ENCODE measurements at regions not wholly inside any gene's neighbourhood (a gene's known extent, or its start where the extent isn't known, plus 50 kb on each side); places are given as distances from the start of the nearest gene placed in this dataset.

DNA sequence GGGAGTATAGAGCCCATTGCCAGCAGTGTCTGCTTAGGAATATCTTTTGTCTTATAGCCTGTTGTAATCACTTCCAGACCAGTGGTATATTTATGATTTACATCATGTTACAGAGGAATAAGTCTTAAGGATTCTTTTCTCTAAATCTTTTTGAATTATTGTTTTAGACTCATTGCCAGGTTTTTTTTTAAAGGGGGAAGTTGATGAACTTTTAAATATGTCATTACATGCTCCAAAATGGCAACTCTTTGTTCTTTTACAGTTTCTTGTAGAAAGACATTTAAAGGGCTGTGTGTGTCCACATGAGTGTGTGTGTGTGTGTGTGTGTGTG, 59.4 kb upstream of the NFIB start (continued):
- TF ChIP-seq, protein P1, sequence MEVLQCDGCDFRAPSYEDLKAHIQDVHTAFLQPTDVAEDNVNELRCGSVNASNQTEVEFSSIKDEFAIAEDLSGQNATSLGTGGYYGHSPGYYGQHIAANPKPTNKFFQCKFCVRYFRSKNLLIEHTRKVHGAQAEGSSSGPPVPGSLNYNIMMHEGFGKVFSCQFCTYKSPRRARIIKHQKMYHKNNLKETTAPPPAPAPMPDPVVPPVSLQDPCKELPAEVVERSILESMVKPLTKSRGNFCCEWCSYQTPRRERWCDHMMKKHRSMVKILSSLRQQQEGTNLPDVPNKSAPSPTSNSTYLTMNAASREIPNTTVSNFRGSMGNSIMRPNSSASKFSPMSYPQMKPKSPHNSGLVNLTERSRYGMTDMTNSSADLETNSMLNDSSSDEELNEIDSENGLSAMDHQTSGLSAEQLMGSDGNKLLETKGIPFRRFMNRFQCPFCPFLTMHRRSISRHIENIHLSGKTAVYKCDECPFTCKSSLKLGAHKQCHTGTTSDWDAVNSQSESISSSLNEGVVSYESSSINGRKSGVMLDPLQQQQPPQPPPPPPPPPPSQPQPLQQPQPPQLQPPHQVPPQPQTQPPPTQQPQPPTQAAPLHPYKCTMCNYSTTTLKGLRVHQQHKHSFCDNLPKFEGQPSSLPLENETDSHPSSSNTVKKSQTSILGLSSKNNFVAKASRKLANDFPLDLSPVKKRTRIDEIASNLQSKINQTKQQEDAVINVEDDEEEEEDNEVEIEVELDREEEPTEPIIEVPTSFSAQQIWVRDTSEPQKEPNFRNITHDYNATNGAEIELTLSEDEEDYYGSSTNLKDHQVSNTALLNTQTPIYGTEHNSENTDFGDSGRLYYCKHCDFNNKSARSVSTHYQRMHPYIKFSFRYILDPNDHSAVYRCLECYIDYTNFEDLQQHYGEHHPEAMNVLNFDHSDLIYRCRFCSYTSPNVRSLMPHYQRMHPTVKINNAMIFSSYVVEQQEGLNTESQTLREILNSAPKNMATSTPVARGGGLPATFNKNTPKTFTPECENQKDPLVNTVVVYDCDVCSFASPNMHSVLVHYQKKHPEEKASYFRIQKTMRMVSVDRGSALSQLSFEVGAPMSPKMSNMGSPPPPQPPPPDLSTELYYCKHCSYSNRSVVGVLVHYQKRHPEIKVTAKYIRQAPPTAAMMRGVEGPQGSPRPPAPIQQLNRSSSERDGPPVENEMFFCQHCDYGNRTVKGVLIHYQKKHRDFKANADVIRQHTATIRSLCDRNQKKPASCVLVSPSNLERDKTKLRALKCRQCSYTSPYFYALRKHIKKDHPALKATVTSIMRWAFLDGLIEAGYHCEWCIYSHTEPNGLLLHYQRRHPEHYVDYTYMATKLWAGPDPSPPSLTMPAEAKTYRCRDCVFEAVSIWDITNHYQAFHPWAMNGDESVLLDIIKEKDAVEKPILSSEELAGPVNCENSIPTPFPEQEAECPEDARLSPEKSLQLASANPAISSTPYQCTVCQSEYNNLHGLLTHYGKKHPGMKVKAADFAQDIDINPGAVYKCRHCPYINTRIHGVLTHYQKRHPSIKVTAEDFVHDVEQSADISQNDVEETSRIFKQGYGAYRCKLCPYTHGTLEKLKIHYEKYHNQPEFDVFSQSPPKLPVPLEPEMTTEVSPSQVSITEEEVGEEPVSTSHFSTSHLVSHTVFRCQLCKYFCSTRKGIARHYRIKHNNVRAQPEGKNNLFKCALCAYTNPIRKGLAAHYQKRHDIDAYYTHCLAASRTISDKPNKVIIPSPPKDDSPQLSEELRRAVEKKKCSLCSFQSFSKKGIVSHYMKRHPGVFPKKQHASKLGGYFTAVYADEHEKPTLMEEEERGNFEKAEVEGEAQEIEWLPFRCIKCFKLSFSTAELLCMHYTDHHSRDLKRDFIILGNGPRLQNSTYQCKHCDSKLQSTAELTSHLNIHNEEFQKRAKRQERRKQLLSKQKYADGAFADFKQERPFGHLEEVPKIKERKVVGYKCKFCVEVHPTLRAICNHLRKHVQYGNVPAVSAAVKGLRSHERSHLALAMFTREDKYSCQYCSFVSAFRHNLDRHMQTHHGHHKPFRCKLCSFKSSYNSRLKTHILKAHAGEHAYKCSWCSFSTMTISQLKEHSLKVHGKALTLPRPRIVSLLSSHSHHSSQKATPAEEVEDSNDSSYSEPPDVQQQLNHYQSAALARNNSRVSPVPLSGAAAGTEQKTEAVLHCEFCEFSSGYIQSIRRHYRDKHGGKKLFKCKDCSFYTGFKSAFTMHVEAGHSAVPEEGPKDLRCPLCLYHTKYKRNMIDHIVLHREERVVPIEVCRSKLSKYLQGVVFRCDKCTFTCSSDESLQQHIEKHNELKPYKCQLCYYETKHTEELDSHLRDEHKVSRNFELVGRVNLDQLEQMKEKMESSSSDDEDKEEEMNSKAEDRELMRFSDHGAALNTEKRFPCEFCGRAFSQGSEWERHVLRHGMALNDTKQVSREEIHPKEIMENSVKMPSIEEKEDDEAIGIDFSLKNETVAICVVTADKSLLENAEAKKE (CRISPR knock-in tag; IDR thresholded peaks at IDR 0.05): no peak
- TF ChIP-seq, protein P2, sequence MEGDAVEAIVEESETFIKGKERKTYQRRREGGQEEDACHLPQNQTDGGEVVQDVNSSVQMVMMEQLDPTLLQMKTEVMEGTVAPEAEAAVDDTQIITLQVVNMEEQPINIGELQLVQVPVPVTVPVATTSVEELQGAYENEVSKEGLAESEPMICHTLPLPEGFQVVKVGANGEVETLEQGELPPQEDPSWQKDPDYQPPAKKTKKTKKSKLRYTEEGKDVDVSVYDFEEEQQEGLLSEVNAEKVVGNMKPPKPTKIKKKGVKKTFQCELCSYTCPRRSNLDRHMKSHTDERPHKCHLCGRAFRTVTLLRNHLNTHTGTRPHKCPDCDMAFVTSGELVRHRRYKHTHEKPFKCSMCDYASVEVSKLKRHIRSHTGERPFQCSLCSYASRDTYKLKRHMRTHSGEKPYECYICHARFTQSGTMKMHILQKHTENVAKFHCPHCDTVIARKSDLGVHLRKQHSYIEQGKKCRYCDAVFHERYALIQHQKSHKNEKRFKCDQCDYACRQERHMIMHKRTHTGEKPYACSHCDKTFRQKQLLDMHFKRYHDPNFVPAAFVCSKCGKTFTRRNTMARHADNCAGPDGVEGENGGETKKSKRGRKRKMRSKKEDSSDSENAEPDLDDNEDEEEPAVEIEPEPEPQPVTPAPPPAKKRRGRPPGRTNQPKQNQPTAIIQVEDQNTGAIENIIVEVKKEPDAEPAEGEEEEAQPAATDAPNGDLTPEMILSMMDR (conservative IDR thresholded peaks at IDR 0.05; ENCODE audit: low read depth in 2 of 2): no peak

DNA sequence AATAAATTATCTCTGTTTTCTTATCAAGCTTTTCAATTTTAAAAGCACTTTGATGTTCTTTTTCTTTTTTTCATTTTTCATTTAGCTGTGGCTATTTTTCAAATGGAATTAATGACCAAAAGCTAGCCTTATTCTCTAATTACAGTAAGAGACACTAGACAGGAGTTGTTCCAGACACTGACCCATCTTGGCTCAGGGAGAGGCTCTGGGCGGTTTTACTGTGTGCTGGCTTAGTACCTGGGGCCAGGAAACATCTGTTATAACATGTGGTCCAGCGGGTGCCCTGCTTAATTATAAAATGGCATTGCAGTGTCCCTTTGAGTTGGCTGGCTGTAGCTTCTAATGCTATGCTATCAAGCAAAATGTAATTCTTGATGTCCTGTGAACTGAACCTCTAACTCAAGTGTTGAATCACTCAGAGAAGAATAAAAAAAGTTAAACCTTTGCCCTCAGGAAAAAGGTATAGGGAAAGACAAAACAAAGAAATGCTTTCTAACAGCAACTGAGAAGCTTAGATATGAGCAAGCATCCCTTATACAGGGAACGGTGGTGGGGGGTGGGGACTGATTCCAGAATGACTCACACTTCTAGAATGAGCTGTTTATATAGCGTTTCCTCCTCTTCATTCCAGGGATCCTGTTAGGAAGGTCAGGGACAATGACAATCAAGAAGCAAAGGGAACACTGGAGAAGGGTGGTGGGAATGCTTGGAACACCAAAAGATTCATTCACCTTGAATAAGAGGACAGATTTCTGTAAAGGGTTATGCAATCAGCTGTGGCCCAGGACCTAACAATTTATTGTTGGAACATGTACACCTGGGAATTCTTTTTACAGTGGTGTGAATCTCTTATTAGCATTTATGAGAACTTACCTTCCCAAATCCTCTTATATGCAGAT, 58.7 kb upstream of the NFIB start:
- peak; percentile 77 for DNase-seq (ENCODE audit: low spot score)
- Histone ChIP-seq H3K4me2 (peak overlapping the region; percentile 25; the same call in 1 of the 2 replicates), H3K27me3 (ENCODE audit: insufficient read depth) (no peaks in the 10 kb centered on the region), H4K20me1 (replicated peaks; ENCODE audit: insufficient read depth) (no peaks in the 10 kb centered on the region), H3K9me2 (ENCODE audit: insufficient read depth) (peaks cover 6% of the 10 kb centered on the region; the same call in 1 of the 2 replicates), H3K36me3 (ENCODE audit: insufficient read depth) (no peaks in the 10 kb centered on the region), H3K27ac (ENCODE audit: low read depth) (peak overlapping the region; percentile 13; the same call in 1 of the 2 replicates), H2AFZ (no peak overlapping the region; the same call in 1 of the 2 replicates), H3K4me3 (no peak overlapping the region), H3K79me2 (replicated peaks; ENCODE audit: insufficient read depth) (no peaks in the 10 kb centered on the region), H3F3A (replicated peaks; ENCODE audit: low read depth) (no peaks in the 10 kb centered on the region; the same call in 1 of the 2 replicates), H3K4me1 (ENCODE audit: insufficient read depth) (peaks cover 22% of the 10 kb centered on the region)
- ATAC-seq: peak; percentile 87
- H3K4me1 Mint-ChIP-seq: peaks cover 20% of the 10 kb centered on the region
- H3K4me3 Mint-ChIP-seq: no peak overlapping the region
- H3K27ac Mint-ChIP-seq: peak overlapping the region; percentile 71; the same call in 1 of the 2 replicates
- H3K36me3 Mint-ChIP-seq (ENCODE audit: low read depth): 0 out of 3 replicates have a peak, but pooled peaks cover 4% of the 10 kb centered on the region
- H3K9me3 Mint-ChIP-seq: no peaks in the 10 kb centered on the region
- no peaks in the 10 kb centered on the region for H3K27me3 Mint-ChIP-seq (ENCODE audit: insufficient read depth, low read depth, poor library complexity)
- TF ChIP-seq, protein P2 (conservative IDR thresholded peaks at IDR 0.05; ENCODE audit: low read depth in 2 of 2): no peak
